Left cardiac atrium (tissue), 4 donors: ENCODE measurements at regions not wholly inside any gene's neighbourhood (a gene's known extent, or its start where the extent isn't known, plus 50 kb on each side); places are given as distances from the start of the nearest gene placed in this dataset.

Experiments
- ATAC-seq, 2 donors: fragments of 200-7000 bp; cut with Tn5 transposase; one replicate each; pipeline ENCODE4 v1.9.1; 2020; ENCODE audit warnings: mild to moderate bottlenecking in 2 of 2, moderate library complexity in 2 of 2
- DNase-seq: peaks from one replicate; pipeline ENCODE4 v3.0.0-alpha.2; 2020
- intact Hi-C, 2 donors: fragments of 100-400 bp; cut with DNase I; formaldehyde crosslinking; loops; one replicate each; pipeline versions ENCODE4 v1.14.1 to v1.15.1; 2022 to 2023
- donor health status: DM: no; HTN: yes; CAD: no.
- donor health status: DM: no; HTN: yes; CAD: no; lungs with severe emphysema.
- donor health status: DM: yes; HTN: yes; CAD: no.
- donor health status: Dilated cardiomyopathy.

- DNase-seq (no peak), ATAC-seq (no peak)
- intact Hi-C loops = no loop called here
Observed at GRCh38 chr3:63766261-63766660, 52.8 kb upstream of the C3orf49 start.

- intact Hi-C loops = no loop called here
- DNase-seq (no peak), ATAC-seq (no peak)
Observed at GRCh38 chr3:63768386-63768785, 50.7 kb upstream of the C3orf49 start.

GRCh38 chr3:63768888-63769287 lies 50.2 kb upstream of the C3orf49 start:
- ATAC-seq = no peak
- intact Hi-C loops = no loop called here

More at GRCh38 chr3:63768888-63769287, 50.2 kb upstream of the C3orf49 start:
- no peak for DNase-seq
